Spleen (tissue), 7 donors: ENCODE measurements at regions not wholly inside any gene's neighbourhood (a gene's known extent, or its start where the extent isn't known, plus 50 kb on each side); places are given as distances from the start of the nearest gene placed in this dataset.

Experiments used
- POLR2A ChIP-seq, 3 donors: fragments of 450-650 bp; IDR thresholded peaks; one replicate each; pipeline ENCODE4 v1.5.1; 2017; ENCODE audit warnings: antibody characterized with exemption in 3 of 3, mild to moderate bottlenecking in 1 of 3
- TF ChIP-seq, protein P1 (sequence below), 11 experiments: fragments of 200-600 bp in 7 of 11; fragments of 450-650 bp in 4 of 11; sonication (generic) in 4 of 11; IDR thresholded peaks in 8 of 11; conservative IDR thresholded peaks in 3 of 11; 1 replicate in 7 of 11; 2 replicates in 4 of 11; pipeline versions ENCODE4 v1.4.0 to v1.8.0; 2016 to 2021; ENCODE audit warnings: antibody characterized with exemption in 11 of 11, inconsistent platforms in 4 of 11, mild to moderate bottlenecking in 1 of 11
- donor health status: DM: no; HTN: no; CAD: no; lungs with moderate emphysema.
- donor health status: DM: no; HTN: no; CAD: no.
- donor health status: DM: no; HTN: no; CAD: no.

DNA sequence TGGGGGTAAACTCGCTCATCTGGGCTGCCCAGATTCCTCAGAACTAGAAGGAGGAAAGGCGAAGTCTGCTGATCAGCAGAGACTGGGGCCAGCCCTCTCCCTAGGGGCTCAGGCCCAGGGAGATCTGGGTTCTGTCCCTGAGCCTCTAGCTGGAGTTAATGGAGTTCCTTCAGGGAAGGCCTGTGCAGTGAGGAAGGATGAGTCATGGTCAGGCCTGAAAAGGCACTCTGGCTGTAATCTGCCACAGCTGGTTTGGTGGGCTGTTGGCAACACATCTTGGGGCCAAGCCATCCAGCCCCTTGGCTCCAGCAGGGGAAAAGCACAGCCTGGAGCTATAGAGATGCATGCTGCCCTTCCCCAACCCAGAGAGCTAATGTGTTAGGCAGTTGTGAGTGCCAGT is 459.6 kb downstream of the PRELID2 start:
- TF ChIP-seq, protein P1, sequence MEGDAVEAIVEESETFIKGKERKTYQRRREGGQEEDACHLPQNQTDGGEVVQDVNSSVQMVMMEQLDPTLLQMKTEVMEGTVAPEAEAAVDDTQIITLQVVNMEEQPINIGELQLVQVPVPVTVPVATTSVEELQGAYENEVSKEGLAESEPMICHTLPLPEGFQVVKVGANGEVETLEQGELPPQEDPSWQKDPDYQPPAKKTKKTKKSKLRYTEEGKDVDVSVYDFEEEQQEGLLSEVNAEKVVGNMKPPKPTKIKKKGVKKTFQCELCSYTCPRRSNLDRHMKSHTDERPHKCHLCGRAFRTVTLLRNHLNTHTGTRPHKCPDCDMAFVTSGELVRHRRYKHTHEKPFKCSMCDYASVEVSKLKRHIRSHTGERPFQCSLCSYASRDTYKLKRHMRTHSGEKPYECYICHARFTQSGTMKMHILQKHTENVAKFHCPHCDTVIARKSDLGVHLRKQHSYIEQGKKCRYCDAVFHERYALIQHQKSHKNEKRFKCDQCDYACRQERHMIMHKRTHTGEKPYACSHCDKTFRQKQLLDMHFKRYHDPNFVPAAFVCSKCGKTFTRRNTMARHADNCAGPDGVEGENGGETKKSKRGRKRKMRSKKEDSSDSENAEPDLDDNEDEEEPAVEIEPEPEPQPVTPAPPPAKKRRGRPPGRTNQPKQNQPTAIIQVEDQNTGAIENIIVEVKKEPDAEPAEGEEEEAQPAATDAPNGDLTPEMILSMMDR (IDR thresholded peaks at IDR 0.05 in 8 of 11, conservative IDR thresholded peaks at IDR 0.05 in 3 of 11): no peak
- TF ChIP-seq POLR2A (IDR thresholded peaks at IDR 0.05): no peak
